H1 (cell line): ENCODE measurements at regions not wholly inside any gene's neighbourhood (a gene's known extent, or its start where the extent isn't known, plus 50 kb on each side); places are given as distances from the start of the nearest gene placed in this dataset.

Experiments
- CHD1 ChIP-seq: IDR thresholded peaks from 2 replicates; pipeline ENCODE4 v1.6.1; 2012; ENCODE audit warnings: low read depth, low read length, improper control_type of control experiment
- CHD2 ChIP-seq: IDR thresholded peaks from 2 replicates; pipeline ENCODE4 v1.6.1; 2012; ENCODE audit warnings: low read length, improper control_type of control experiment
- EGR1 ChIP-seq: IDR thresholded peaks from 2 replicates; pipeline ENCODE4 v1.6.1; 2011; ENCODE audit warnings: low read depth, low read length, borderline replicate concordance
- JUND ChIP-seq: IDR thresholded peaks from 2 replicates; pipeline ENCODE4 v1.6.1; 2011; ENCODE audit warnings: mild to moderate bottlenecking, improper control_type of control experiment, low read length
- POLR2A ChIP-seq, 2 experiments: IDR thresholded peaks; 1 replicate in 1 of 2; 2 replicates in 1 of 2; pipeline ENCODE4 v1.6.1; 2011; ENCODE audit warnings: low read depth in 2 of 2, low read length in 2 of 2, mild to moderate bottlenecking in 2 of 2; ENCODE audit errors: control extremely low read depth in 1 of 2
- SIN3A ChIP-seq, 2 experiments: IDR thresholded peaks in 1 of 2; conservative IDR thresholded peaks in 1 of 2; 2 replicates each; pipeline ENCODE4 v1.6.1; 2011 to 2012; ENCODE audit warnings: low read length in 2 of 2, improper control_type of control experiment in 1 of 2, low read depth in 1 of 2, mild to moderate bottlenecking in 1 of 2
- SRF ChIP-seq: IDR thresholded peaks from 2 replicates; pipeline ENCODE4 v1.6.1; 2011; ENCODE audit warnings: mild to moderate bottlenecking, low read depth, low read length, moderate library complexity
- SUZ12 ChIP-seq: fragments of 200-600 bp; sonication (generic); IDR thresholded peaks from 2 replicates; pipeline ENCODE4 v1.6.1; 2012; ENCODE audit warnings: mild to moderate bottlenecking, inconsistent platforms, low read length, moderate library complexity, mixed read lengths
- TF ChIP-seq, protein P1 (sequence below), 3 experiments: IDR thresholded peaks; 1 replicate in 2 of 3; 2 replicates in 1 of 3; pipeline versions ENCODE4 v1.5.1 to v1.6.1; 2011; ENCODE audit warnings: low read length in 3 of 3, mild to moderate bottlenecking in 3 of 3, inconsistent platforms in 2 of 3, low read depth in 1 of 3, moderate library complexity in 1 of 3; ENCODE audit not compliant: insufficient read depth in 1 of 3; ENCODE audit errors: control extremely low read depth in 1 of 3
- TF ChIP-seq, protein P2 (sequence below): IDR thresholded peaks from 2 replicates; pipeline ENCODE4 v1.6.1; 2012; ENCODE audit warnings: low read length, inconsistent platforms

- TF ChIP-seq SIN3A (conservative IDR thresholded peaks at IDR 0.05 in 1 of 2, IDR thresholded peaks at IDR 0.05 in 1 of 2; ENCODE audit: low read depth in 1 of 2, low read length in 2 of 2) (no peak), POLR2A (IDR thresholded peaks at IDR 0.05; ENCODE audit: control extremely low read depth in 1 of 2, low read depth in 2 of 2, low read length in 2 of 2) (no peak), SUZ12 (no peak), CHD1 (no peak), EGR1 (no peak), JUND (no peak), CHD2 (no peak), SRF (no peak)
- TF ChIP-seq, protein P1, sequence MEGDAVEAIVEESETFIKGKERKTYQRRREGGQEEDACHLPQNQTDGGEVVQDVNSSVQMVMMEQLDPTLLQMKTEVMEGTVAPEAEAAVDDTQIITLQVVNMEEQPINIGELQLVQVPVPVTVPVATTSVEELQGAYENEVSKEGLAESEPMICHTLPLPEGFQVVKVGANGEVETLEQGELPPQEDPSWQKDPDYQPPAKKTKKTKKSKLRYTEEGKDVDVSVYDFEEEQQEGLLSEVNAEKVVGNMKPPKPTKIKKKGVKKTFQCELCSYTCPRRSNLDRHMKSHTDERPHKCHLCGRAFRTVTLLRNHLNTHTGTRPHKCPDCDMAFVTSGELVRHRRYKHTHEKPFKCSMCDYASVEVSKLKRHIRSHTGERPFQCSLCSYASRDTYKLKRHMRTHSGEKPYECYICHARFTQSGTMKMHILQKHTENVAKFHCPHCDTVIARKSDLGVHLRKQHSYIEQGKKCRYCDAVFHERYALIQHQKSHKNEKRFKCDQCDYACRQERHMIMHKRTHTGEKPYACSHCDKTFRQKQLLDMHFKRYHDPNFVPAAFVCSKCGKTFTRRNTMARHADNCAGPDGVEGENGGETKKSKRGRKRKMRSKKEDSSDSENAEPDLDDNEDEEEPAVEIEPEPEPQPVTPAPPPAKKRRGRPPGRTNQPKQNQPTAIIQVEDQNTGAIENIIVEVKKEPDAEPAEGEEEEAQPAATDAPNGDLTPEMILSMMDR (IDR thresholded peaks at IDR 0.05; ENCODE audit: control extremely low read depth in 1 of 3, insufficient read depth in 1 of 3, low read depth in 1 of 3, low read length in 3 of 3): no peak
- TF ChIP-seq, protein P2, sequence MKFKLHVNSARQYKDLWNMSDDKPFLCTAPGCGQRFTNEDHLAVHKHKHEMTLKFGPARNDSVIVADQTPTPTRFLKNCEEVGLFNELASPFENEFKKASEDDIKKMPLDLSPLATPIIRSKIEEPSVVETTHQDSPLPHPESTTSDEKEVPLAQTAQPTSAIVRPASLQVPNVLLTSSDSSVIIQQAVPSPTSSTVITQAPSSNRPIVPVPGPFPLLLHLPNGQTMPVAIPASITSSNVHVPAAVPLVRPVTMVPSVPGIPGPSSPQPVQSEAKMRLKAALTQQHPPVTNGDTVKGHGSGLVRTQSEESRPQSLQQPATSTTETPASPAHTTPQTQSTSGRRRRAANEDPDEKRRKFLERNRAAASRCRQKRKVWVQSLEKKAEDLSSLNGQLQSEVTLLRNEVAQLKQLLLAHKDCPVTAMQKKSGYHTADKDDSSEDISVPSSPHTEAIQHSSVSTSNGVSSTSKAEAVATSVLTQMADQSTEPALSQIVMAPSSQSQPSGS: no peak
Measured at GRCh38 chrX:147738265-147738664, 173.5 kb upstream of the FMR1 start.
